Urothelium cell line (cell line): ENCODE measurements at regions not wholly inside any gene's neighbourhood (a gene's known extent, or its start where the extent isn't known, plus 50 kb on each side); places are given as distances from the start of the nearest gene placed in this dataset.

Experiments used
- DNase-seq: peaks from one replicate; pipeline ENCODE4 v3.0.0; 2011; ENCODE audit warnings: low spot score, mixed read lengths
- FAIRE-seq: peaks from 2 replicates; lab custom pipeline; 2011; peaks lifted over from hg19 to GRCh38; lab: Jason Lieb, UNC

- DNase-seq (peak; percentile 43), FAIRE-seq (no peak)
These were observed 66.3 kb upstream of the NCOR2 start for GRCh38 chr12:124633365-124634362.

DNA sequence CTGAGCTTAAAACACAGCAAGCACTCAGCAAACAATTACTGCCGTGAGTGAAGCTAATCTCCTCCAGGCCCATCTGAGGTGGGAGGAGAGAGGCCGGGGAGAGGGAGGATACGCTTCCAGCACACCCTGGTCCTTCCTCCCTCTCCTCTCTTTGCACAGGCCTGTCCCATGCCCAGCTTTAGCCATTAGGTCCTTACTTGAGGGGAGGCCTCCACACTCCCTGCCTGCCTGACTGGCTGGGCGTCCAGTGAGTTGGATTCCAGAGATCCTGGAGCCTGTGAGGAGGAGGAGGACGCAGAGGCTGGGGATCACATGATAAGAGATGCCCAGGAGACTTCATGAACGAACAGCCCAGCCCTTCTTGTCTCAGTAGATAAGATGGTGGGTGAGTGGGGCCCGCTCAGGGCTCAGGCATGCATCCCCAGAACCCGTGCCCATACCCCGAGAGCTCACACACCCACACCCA lies 65.1 kb upstream of the NCOR2 start:
- FAIRE-seq (no peak), DNase-seq (no peak)

- no peak for FAIRE-seq
These were observed 64.4 kb upstream of the NCOR2 start for GRCh38 chr12:124631681-124632256.

GRCh38 chr12:124630791-124631313 lies 63.4 kb upstream of the NCOR2 start:
- FAIRE-seq = no peak
- no peak for DNase-seq

More at GRCh38 chr12:124631681-124632256, 64.4 kb upstream of the NCOR2 start:
- no peak for DNase-seq

DNA sequence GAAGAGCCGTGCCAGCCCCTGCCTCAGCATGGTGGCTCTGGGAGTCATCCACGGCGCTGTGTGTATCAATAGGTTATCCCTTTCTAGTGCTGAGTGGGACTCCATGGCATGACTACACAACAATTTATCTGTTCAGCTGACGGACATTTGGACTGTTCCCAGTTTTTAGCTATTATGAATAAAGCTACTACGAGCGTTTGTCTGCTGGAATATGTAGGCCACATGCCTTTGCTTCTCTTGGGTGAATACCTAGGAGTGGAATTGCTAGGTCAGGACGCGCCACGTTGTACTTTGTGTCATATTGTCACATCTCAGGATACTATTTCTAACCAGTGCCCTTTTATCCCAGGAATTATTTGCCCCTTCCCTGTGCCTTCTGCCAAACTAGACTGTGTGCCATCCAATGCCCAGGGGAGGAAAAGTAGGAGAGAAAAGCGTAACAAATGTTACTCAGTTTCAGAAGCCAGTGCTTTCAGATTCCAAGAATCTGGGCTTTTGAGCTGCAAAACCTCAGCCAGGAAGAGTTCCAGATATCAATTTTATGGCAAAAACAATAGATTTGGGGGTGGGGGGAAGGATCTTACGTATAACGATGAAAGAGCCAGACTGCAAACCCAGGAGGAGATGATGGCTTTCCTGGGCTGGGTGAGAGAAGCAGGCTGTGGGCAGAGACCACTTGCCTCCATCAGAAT lies 62.5 kb upstream of the NCOR2 start:
- FAIRE-seq (no peak), DNase-seq (no peak)

GRCh38 chr12:124629117-124629516 lies 61.7 kb upstream of the NCOR2 start:
- no peak for DNase-seq
- FAIRE-seq = no peak

GRCh38 chr12:124627956-124628355 lies 60.5 kb upstream of the NCOR2 start:
- no peak for FAIRE-seq

DNA sequence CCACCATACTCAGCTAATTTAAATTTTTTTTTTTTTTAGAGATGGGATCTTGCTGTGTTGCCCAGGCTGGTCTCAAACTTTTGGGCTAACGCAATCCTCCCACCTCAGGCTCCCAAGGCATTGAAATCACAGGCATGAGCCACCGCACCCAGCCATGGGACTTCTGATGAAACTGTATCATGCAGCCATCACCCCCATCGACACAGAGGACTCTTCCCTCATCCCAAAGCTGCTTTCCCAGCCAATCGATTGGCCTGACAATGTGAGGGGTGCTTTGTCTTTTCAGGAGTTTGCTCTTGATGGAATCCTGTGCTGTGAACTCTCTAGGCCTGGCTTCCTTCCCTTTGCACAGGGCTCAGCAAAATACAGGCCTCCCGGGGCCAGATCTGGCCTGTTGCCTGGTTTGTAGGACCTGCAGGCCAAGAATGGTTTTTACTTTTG lies 59.6 kb upstream of the NCOR2 start:
- no peak for FAIRE-seq

More at GRCh38 chr12:124627956-124628355, 60.5 kb upstream of the NCOR2 start:
- DNase-seq = no peak

DNA sequence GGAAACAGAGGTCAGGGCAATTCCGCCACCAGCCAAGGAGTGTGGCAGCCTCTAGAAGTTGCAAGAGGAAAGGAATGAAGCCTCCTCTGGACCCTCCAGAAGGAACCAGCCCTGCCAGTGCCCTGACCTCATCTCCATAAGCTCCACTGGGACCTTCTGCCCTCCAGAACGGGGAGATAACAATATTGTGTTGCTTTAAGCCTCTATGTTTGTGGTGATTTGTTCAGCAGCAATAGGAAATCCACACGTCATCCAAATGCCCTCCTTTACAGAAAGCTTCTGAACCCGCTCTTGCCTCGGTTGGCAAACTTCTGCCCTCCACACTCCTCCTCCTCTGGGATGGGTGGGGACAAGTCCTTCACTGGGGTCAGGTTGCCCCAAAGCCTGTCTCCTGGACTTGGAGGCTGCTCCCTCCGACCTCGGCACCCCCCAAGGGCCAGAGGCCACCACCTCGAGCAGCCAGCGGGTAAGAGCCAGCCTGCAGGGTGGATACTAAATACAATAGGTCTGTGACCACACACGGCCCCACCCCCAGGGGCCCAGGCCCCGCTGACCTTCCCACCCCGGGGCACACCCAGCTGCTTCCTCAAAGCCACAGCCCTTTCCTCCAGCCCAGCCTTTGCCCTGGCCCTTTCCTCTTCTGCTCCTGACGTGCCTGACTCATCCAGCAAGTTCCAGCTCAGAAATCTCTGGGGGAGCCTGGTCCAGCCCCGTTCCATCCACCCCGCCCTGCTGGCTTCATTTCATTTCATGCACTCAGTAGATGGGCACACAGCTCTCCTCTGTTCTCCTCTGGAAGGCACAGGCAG lies 58.7 kb upstream of the NCOR2 start:
- DNase-seq = peak; percentile 81

More for the DNA sequence above, 59.6 kb upstream of the NCOR2 start:
- DNase-seq = no peak

DNA sequence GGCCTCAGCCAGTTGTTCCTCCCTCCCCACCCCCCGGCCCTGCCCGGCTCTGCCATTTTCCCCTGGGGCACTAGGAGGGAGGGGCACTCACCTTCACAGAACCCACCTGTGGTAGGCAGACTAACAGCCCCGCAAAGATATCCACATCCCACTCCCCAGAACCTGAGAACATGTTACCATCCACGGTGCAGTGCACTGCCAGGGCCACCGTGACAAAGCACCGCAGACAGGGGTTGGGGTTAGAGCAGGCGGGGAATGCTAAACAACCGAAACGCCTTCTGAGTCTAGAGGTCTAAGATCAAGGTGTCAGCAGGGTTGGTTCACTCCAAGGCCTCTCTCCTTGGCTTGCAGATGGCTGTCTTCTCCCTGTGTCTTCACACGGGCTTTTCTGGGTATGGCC lies 57.4 kb upstream of the NCOR2 start:
- FAIRE-seq (no peak), DNase-seq (no peak)

More for the DNA sequence above, 58.7 kb upstream of the NCOR2 start:
- FAIRE-seq = no peak

DNA sequence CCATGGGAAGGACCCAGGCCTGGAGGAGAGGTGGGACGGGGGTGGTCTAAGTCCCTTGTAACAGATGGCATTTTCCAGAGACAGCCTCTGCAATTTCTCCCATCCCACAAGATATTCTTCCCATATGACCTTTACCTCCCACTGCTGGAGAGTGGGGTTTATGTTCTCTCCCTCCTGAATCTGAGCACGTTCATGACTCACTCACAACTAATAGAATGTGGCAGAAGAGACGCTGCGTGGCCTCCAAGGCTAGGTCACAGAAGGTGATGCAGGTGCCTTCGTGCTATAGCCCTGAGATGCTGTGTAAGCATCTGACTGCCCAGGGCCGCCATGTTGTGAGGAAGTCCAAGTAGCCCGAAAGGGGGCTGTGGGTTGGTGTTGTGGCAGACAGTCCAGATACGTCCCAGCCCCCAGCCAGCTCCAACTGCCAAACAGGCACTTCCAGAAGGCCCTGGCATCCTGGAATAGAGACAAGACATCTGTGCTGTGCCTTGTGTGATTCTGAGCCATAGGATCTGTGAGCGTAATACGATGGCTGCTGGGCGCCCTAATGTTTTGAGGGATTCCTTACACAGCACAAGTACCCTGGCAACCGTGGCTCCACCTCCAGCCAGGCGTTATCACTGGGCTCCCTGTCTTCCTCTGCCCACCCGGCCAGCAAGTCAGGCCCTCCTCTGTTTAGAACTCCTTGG lies 56.1 kb upstream of the NCOR2 start:
- no peak for FAIRE-seq
- no peak for DNase-seq

DNA sequence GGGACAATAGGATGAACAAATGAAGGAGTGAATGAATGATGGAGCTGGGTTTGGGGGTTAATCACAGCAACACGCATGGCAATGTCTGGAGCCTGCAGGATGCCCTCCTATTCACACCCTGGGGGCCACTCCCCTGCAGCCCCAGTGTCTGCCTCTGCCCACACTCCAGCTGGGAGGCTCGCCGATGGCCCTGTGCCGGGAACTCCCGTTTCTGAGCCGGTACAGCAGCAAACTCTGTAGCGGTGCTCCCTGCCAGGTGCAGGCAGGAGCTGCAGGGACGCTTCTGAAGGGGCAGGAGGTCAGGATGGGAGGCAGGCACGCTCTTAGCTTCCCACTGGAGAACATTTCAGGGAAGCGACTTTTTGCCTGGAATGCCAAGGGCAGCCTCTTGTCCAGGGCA lies 55.4 kb upstream of the NCOR2 start:
- FAIRE-seq = no peak

DNA sequence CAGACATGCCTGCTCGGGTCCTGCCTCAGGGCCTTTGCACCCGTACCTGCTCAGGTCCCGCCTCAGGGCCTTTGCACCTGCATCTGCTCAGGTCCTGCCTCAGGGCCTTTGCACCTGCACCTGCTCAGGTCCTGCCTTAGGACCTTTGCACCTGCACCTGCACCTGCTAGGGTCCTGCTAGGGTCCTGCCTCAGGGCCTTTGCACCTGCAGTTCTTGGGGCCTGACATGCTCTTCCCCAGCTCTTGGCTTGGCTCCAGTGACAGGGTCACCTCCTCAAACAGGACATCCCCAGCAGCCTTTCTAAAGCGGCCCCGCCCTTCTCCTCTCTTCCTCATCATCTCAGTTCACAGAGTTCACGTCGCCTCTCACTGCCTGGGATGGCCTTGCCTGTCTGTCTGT lies 54.9 kb upstream of the NCOR2 start:
- DNase-seq = no peak
- no peak for FAIRE-seq

More for the DNA sequence above, 55.4 kb upstream of the NCOR2 start:
- DNase-seq = no peak

- FAIRE-seq (peak; percentile 76), DNase-seq (peak; percentile 82)
These were observed 53.9 kb upstream of the NCOR2 start for GRCh38 chr12:124621296-124621660.

DNA sequence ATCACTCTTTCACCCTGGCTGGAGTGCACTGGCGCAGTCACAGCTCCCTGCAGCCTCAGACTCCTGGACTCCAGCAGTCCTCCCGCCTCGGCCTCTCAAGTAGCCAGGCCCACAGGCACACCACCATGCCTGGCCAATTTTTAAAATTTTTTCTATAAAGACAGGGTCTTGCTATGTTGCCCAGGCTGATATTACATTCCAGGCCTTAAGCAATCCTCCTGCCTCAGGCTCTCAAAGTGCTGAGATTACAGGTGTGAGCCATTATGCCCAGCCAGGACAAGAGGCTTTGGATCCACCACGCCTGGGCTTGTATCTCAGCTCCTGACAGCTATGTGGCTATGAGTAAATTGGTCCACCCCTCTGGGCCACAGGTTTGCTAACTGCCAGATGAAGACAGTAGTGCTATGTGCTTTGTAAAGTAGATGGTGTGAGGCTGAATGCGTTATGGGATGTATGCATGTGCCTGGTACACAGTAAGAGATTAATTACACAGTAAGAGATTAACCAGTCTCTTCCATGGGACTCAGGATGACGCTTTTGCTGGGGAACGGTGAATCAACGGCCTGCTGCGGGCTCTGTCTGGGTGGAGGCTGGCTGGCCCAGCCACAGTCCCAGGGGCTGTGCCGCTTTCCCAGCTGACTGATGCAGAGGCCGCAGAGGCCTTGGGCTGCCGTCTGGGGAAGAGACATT lies 53.3 kb upstream of the NCOR2 start:
- DNase-seq (peak; percentile 70), FAIRE-seq (peak; percentile 85)

- no peak for FAIRE-seq
- no peak for DNase-seq
These were observed 51.0 kb upstream of the NCOR2 start for GRCh38 chr12:124618291-124618902.

GRCh38 chr12:124617615-124618014 lies 50.2 kb upstream of the NCOR2 start:
- FAIRE-seq (no peak), DNase-seq (no peak)
